ENCODE measurements at regions not wholly inside any gene's neighbourhood (a gene's known extent, or its start where the extent isn't known, plus 50 kb on each side); places are given as distances from the start of the nearest gene placed in this dataset.

DNA sequence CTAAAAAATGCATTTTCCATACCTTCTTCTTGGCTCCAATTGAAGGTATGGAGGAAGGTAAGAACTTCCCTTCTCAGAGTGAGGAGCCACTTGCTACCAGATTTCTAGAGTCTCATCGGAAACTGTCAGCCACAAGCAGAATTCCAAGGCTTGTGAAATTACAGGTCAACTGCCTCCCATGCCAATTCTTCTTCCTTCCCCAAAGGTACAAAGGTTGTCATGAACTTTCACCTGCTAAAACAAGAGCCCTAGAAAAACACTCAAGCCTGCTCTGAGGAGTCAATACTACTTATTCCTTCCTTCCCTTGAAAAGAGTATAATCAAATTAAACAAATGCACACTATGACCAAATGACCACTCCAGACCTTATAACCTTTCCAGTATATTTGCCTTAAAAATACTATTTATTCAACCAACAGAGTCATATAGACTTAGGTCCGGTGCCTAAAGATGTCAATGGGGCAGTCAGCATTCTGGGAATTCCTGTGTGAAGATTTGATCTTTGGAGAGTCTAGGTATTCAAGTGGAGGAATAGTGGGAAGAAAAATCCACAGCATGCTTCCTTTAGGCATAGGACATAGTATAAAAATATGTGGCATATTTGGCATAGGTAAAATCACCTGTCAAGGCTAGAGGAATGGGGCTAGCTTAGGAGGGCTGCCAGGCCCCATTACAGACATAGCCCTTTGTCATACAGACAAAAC is 539.3 kb downstream of the LIG4 start:
- H3K4me2 ChIP-seq (ENCODE audit: low read depth, low read length, poor library complexity, severe bottlenecking): no peak overlapping the region
- no peaks in the 10 kb centered on the region for H3K9me3 ChIP-seq (ENCODE audit: insufficient read depth, low read depth, low read length)
- H2AFZ ChIP-seq (ENCODE audit: low read length): no peak overlapping the region
- no peak overlapping the region for H3K4me3 ChIP-seq (ENCODE audit: low read length, poor library complexity, severe bottlenecking)
- H3F3A ChIP-seq (ENCODE audit: low read depth): no peaks in the 10 kb centered on the region
- TF ChIP-seq, protein P1, sequence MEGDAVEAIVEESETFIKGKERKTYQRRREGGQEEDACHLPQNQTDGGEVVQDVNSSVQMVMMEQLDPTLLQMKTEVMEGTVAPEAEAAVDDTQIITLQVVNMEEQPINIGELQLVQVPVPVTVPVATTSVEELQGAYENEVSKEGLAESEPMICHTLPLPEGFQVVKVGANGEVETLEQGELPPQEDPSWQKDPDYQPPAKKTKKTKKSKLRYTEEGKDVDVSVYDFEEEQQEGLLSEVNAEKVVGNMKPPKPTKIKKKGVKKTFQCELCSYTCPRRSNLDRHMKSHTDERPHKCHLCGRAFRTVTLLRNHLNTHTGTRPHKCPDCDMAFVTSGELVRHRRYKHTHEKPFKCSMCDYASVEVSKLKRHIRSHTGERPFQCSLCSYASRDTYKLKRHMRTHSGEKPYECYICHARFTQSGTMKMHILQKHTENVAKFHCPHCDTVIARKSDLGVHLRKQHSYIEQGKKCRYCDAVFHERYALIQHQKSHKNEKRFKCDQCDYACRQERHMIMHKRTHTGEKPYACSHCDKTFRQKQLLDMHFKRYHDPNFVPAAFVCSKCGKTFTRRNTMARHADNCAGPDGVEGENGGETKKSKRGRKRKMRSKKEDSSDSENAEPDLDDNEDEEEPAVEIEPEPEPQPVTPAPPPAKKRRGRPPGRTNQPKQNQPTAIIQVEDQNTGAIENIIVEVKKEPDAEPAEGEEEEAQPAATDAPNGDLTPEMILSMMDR (conservative IDR thresholded peaks at IDR 0.05; ENCODE audit: low read length): no peak
- TF ChIP-seq EZH2phosphoT487 (IDR thresholded peaks at IDR 0.05; ENCODE audit: borderline replicate concordance): no peak
- no peaks in the 10 kb centered on the region for H3K79me2 ChIP-seq (ENCODE audit: insufficient read depth, low read length)
- no peaks in the 10 kb centered on the region for H3K36me3 ChIP-seq (ENCODE audit: insufficient read depth, low read length)
- no peaks in the 10 kb centered on the region for H3K27me3 ChIP-seq (ENCODE audit: insufficient read depth, low read length, poor library complexity, severe bottlenecking)
- H3K9me2 ChIP-seq (replicated peaks; ENCODE audit: low read depth, low read length): no peaks in the 10 kb centered on the region
- H3K4me1 ChIP-seq (ENCODE audit: insufficient read depth, low read length, poor library complexity, severe bottlenecking): no peaks in the 10 kb centered on the region
- no peaks in the 10 kb centered on the region for H4K20me1 ChIP-seq (ENCODE audit: insufficient read depth, low read length, poor library complexity, severe bottlenecking)
- H3K9ac ChIP-seq (ENCODE audit: low read depth, low read length, poor library complexity, severe bottlenecking): no peak overlapping the region

DNA sequence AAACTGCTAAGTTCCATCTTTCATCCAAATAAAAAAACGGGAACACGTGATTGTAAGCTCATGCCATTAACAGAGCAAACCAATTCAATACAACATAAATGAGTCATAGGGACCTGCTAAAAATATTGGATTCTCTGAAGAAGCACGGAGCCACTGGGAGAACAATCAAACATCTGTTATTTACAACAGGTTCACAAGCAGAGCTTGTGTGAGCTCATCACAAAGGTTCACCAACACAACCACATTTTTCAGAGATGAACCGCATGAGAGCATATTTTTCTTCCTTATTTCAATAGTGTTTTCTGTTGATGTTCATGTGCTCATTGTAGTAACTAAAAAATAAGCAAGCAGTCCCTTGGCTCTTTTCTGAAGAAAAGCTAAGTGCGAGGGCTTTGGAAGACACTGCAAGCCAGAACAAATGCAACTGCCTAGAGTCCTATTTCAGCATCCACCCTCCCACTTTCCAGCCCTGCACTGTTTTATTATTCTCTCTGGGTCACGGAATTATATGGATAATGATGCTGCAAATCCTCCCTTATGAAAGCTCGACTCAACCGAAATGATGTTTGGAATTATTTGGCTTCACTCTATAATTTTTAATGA is 545.8 kb downstream of the LIG4 start:
- Histone ChIP-seq H4K20me1 (ENCODE audit: insufficient read depth, low read length, poor library complexity, severe bottlenecking) (no peaks in the 10 kb centered on the region), H3K4me1 (ENCODE audit: insufficient read depth, low read length, poor library complexity, severe bottlenecking) (no peaks in the 10 kb centered on the region), H3K27me3 (ENCODE audit: insufficient read depth, low read length, poor library complexity, severe bottlenecking) (no peaks in the 10 kb centered on the region), H2AFZ (ENCODE audit: low read length) (no peak overlapping the region), H3K4me2 (ENCODE audit: low read depth, low read length, poor library complexity, severe bottlenecking) (no peak overlapping the region), H3K4me3 (ENCODE audit: low read length, poor library complexity, severe bottlenecking) (no peak overlapping the region), H3K9me3 (ENCODE audit: insufficient read depth, low read depth, low read length) (no peaks in the 10 kb centered on the region), H3K9me2 (replicated peaks; ENCODE audit: low read depth, low read length) (no peaks in the 10 kb centered on the region), H3K36me3 (ENCODE audit: insufficient read depth, low read length) (no peaks in the 10 kb centered on the region), H3K79me2 (ENCODE audit: insufficient read depth, low read length) (no peaks in the 10 kb centered on the region), H3K9ac (ENCODE audit: low read depth, low read length, poor library complexity, severe bottlenecking) (no peak overlapping the region), H3F3A (ENCODE audit: low read depth) (no peaks in the 10 kb centered on the region)
- TF ChIP-seq, protein P1 (conservative IDR thresholded peaks at IDR 0.05; ENCODE audit: low read length): no peak
- no peak for TF ChIP-seq EZH2phosphoT487 (IDR thresholded peaks at IDR 0.05; ENCODE audit: borderline replicate concordance)

DNA sequence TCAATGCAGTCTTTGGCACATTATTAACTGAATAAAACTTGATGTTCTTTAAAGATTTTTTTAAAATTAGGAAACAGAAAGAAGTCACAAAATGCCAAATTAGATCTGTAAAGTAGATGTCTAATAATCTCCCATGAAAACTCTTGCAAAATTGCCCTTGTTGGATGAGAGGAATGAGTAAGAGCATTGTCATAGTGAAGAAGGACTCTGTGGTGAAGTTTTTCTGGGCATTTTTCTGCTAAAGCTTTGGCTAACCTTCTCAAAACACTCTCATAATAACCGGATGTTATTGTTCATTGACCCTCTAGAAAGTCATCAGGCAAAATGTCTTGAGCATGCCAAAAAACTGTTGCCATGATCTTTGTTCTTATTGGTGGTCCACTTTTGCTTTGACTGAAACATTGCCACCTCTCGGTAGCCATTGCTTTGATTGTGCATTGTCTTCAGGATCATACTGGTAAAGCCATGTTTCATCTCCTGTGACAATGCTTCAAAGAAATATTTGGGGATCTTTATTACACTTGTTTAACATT is 549.3 kb downstream of the LIG4 start:
- no peaks in the 10 kb centered on the region for H3K4me1 ChIP-seq (ENCODE audit: insufficient read depth, low read length, poor library complexity, severe bottlenecking)
- no peaks in the 10 kb centered on the region for H3K9me2 ChIP-seq (replicated peaks; ENCODE audit: low read depth, low read length)
- no peak for TF ChIP-seq EZH2phosphoT487 (IDR thresholded peaks at IDR 0.05; ENCODE audit: borderline replicate concordance)
- TF ChIP-seq, protein P1 (conservative IDR thresholded peaks at IDR 0.05; ENCODE audit: low read length): no peak
- no peak overlapping the region for H3K4me3 ChIP-seq (ENCODE audit: low read length, poor library complexity, severe bottlenecking)
- no peak overlapping the region for H3K9ac ChIP-seq (ENCODE audit: low read depth, low read length, poor library complexity, severe bottlenecking)
- H3K4me2 ChIP-seq (ENCODE audit: low read depth, low read length, poor library complexity, severe bottlenecking): no peak overlapping the region
- no peak overlapping the region for H2AFZ ChIP-seq (ENCODE audit: low read length)
- H3K79me2 ChIP-seq (ENCODE audit: insufficient read depth, low read length): no peaks in the 10 kb centered on the region
- H3K27me3 ChIP-seq (ENCODE audit: insufficient read depth, low read length, poor library complexity, severe bottlenecking): no peaks in the 10 kb centered on the region
- H3K36me3 ChIP-seq (ENCODE audit: insufficient read depth, low read length): no peaks in the 10 kb centered on the region
- no peaks in the 10 kb centered on the region for H3K9me3 ChIP-seq (ENCODE audit: insufficient read depth, low read depth, low read length)
- H3F3A ChIP-seq (ENCODE audit: low read depth): no peaks in the 10 kb centered on the region
- H4K20me1 ChIP-seq (ENCODE audit: insufficient read depth, low read length, poor library complexity, severe bottlenecking): no peaks in the 10 kb centered on the region
